Neuronal stem cell (in vitro differentiated cells): ENCODE measurements at regions not wholly inside any gene's neighbourhood (a gene's known extent, or its start where the extent isn't known, plus 50 kb on each side); places are given as distances from the start of the nearest gene placed in this dataset.
"Not testable (repeated sequence)": the region's sequence is repeated elsewhere in the genome, so short reads cannot be mapped to it uniquely, and the experiment has no call there.

Experiments used
- DNase-seq: peaks from one replicate; pipeline ENCODE4 v3.0.0-alpha.2; 2013; ENCODE audit warnings: low spot score
- H2AFZ ChIP-seq: one replicate; pipeline ENCODE4 v1.6.1; 2013; ENCODE audit warnings: mild to moderate bottlenecking, low read length, inconsistent platforms
- H2AK5ac ChIP-seq: 2 replicates; pipeline ENCODE4 v1.6.1; 2013; ENCODE audit warnings: low read depth, mild to moderate bottlenecking, inconsistent platforms, low read length, moderate library complexity, mixed read lengths
- H2BK120ac ChIP-seq: 2 replicates; pipeline ENCODE4 v1.6.1; 2013; ENCODE audit warnings: low read depth, mild to moderate bottlenecking, inconsistent platforms, low read length, moderate library complexity, mixed read lengths
- H2BK12ac ChIP-seq: one replicate; pipeline ENCODE4 v1.6.1; 2013; ENCODE audit warnings: low read length, inconsistent platforms
- H2BK15ac ChIP-seq: 2 replicates; pipeline ENCODE4 v1.6.1; 2013; ENCODE audit warnings: mild to moderate bottlenecking, low read length, inconsistent platforms, mixed read lengths
- H2BK5ac ChIP-seq: one replicate; pipeline ENCODE4 v1.6.1; 2013; ENCODE audit warnings: inconsistent platforms, mild to moderate bottlenecking, low read length, moderate library complexity
- H3K14ac ChIP-seq: one replicate; pipeline ENCODE4 v1.6.1; 2013; ENCODE audit warnings: low read length, inconsistent platforms
- H3K18ac ChIP-seq: 2 replicates; pipeline ENCODE4 v1.6.1; 2013; ENCODE audit warnings: low read length, inconsistent platforms
- H3K23ac ChIP-seq: 2 replicates; pipeline ENCODE4 v1.6.1; 2013; ENCODE audit warnings: low read depth, mild to moderate bottlenecking, mixed read lengths, low read length, inconsistent platforms; ENCODE audit not compliant: poor library complexity
- H3K27ac ChIP-seq: replicated peaks from 3 replicates; pipeline ENCODE4 v1.5.1; 2013; ENCODE audit warnings: low read length, inconsistent platforms
- H3K27me3 ChIP-seq, 3 experiments: 2 replicates each; pipeline ENCODE4 v1.6.1; 2013; ENCODE audit warnings: low read length in 3 of 3, mild to moderate bottlenecking in 2 of 3, inconsistent platforms in 1 of 3, low read depth in 1 of 3, mixed read lengths in 1 of 3, moderate library complexity in 1 of 3; ENCODE audit not compliant: control insufficient read depth in 3 of 3, insufficient read depth in 3 of 3
- H3K36me3 ChIP-seq, 2 donors: replicated peaks in 1 of 2; 2 replicates each; pipeline ENCODE4 v1.6.1; 2013; ENCODE audit warnings: low read length in 2 of 2; ENCODE audit not compliant: control insufficient read depth in 2 of 2, insufficient read depth in 2 of 2
- H3K4ac ChIP-seq: 2 replicates; pipeline ENCODE4 v1.6.1; 2013; ENCODE audit warnings: inconsistent platforms, mild to moderate bottlenecking, low read length, moderate library complexity
- H3K4me1 ChIP-seq, 2 donors: 1 replicate in 1 of 2; 2 replicates in 1 of 2; pipeline ENCODE4 v1.6.1; 2013; ENCODE audit warnings: low read length in 2 of 2, low read depth in 1 of 2; ENCODE audit not compliant: control insufficient read depth in 2 of 2, insufficient read depth in 1 of 2
- H3K4me2 ChIP-seq: one replicate; pipeline ENCODE4 v1.6.1; 2013; ENCODE audit warnings: mild to moderate bottlenecking, low read length, inconsistent platforms; ENCODE audit not compliant: insufficient read depth, poor library complexity, severe bottlenecking
- H3K4me3 ChIP-seq, 2 donors: 2 replicates each; pipeline ENCODE4 v1.5.1; 2013; ENCODE audit warnings: low read length in 2 of 2, mild to moderate bottlenecking in 2 of 2, inconsistent platforms in 1 of 2, moderate library complexity in 1 of 2
- H3K79me1 ChIP-seq: one replicate; pipeline ENCODE4 v1.6.1; 2013; ENCODE audit warnings: low read depth, mild to moderate bottlenecking, inconsistent platforms, low read length, moderate library complexity
- H3K9ac ChIP-seq: one replicate; pipeline ENCODE4 v1.6.1; 2013; ENCODE audit warnings: mild to moderate bottlenecking, low read depth, low read length, inconsistent platforms; ENCODE audit not compliant: poor library complexity
- H3K9me3 ChIP-seq, 2 donors: replicated peaks in 1 of 2; 2 replicates each; pipeline versions ENCODE3 to v1.6.1; 2013; ENCODE audit warnings: low read length in 2 of 2, mild to moderate bottlenecking in 2 of 2, inconsistent platforms in 1 of 2, low read depth in 1 of 2, mixed read lengths in 1 of 2, moderate library complexity in 1 of 2; ENCODE audit not compliant: control insufficient read depth in 2 of 2, insufficient read depth in 1 of 2
- H4K8ac ChIP-seq: one replicate; pipeline ENCODE4 v1.6.1; 2013; ENCODE audit warnings: low read depth, mild to moderate bottlenecking, inconsistent platforms, low read length, moderate library complexity
- H4K91ac ChIP-seq: one replicate; pipeline ENCODE4 v1.6.1; 2013; ENCODE audit warnings: low read length, low read depth, mild to moderate bottlenecking, inconsistent platforms; ENCODE audit not compliant: poor library complexity
- WGBS, 2 donors: extraction: QIAGEN DNeasy Blood & Tissue Kit; methylation state at CpG; one replicate each; pipeline ENCODE4 v1.1.7; 2013; ENCODE audit warnings: missing lambda C conversion rate in 2 of 2, mixed read lengths in 1 of 2; ENCODE audit not compliant: insufficient read length in 2 of 2, insufficient replicate concordance in 1 of 2; ENCODE audit errors: extremely low coverage in 2 of 2; 5-methylcytosine and 5-hydroxymethylcytosine counted together

DNA sequence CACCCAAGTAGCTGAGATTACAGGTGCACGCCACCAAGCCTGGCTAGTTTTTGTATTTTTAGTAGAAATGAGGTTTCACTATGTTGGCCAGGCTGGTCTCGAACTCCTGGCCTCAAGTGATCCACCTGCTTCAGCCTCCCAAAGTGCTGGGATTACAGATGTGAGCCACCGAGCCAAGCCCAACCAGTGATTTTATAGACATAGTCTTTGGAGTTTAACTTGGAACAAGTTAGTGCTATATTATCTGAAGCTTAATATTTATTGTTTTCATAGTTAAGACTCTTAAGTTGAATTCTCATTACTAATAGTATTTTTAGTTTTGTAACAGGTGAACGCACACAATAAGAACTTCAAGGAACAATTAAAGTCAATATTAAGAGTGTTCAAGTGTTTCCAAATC, 122.1 kb downstream of the SPAG6 start:
- not testable (repeated sequence) for H2AK5ac ChIP-seq, H2BK120ac ChIP-seq, H3K27ac ChIP-seq, H2BK5ac ChIP-seq, H2BK12ac ChIP-seq, H3K4me2 ChIP-seq, H3K4ac ChIP-seq, H3K79me1 ChIP-seq, DNase-seq, H4K91ac ChIP-seq, H2BK15ac ChIP-seq, H3K14ac ChIP-seq, H3K4me3 ChIP-seq, H2AFZ ChIP-seq, H3K23ac ChIP-seq, H3K9ac ChIP-seq, H3K36me3 ChIP-seq, H3K4me1 ChIP-seq, H3K9me3 ChIP-seq, H3K18ac ChIP-seq, H4K8ac ChIP-seq
- peaks cover 0 to 24% (median 0%) of the 10 kb centered on the region in 3 experiments for H3K27me3 ChIP-seq
- WGBS, 2 donors = no CpG with 5 or more reads among the region's 4 CpGs

DNA sequence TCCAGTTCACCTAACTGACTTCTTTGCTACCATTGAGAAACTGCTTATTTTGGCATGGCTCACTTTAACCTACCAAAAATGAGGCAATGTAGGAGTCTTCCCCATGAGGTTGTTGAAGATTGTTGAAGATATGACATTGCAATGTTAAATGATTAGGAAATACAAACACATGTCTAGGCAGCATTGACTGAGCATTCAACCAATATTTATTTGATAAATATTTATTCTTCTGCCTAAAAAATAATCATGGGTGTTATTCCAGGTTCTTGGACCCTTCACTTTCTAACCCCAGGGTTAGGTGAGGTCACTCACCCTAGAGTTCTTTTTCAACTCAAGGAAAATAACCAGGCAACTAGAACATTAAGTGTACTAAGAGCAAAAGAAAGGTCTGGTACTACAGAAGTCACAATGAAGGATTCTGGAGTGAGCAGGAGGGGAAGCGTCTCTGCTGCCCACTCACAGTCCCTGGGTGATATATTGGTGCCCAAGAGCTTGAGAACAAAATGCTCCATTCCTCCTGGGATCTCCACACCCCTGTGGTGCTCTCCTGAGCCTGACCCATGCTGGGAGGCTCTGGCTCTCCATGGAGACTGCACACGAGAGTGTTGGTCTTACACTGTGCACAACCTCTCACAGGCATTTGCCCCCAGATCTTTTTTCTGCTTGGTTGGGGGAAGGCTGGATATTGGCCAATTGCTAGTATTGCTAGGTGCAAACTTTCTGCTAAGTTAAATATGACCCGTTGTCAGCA, 123.4 kb downstream of the SPAG6 start:
- Histone ChIP-seq H3K18ac (no peak overlapping the region), H3K9ac (no peak overlapping the region), H3K4me3 (no peak overlapping the region), H2BK5ac (no peak overlapping the region), H3K4me2 (no peak overlapping the region), H2AK5ac (no peak overlapping the region), H3K27me3 (peaks cover 2 to 37% (median 7%) of the 10 kb centered on the region in 3 experiments), H3K27ac (no peak overlapping the region), H2AFZ (no peak overlapping the region), H3K79me1 (no peaks in the 10 kb centered on the region), H3K23ac (no peak overlapping the region), H3K4ac (no peak overlapping the region), H4K91ac (no peak overlapping the region), H3K14ac (no peak overlapping the region), H2BK15ac (no peak overlapping the region), H3K9me3 (peaks cover 0 to 2% of the 10 kb centered on the region in 2 donors), H4K8ac (no peak overlapping the region), H2BK12ac (no peak overlapping the region), H2BK120ac (no peak overlapping the region), H3K4me1 (peaks cover 0 to 8% of the 10 kb centered on the region in 2 donors), H3K36me3 (no peaks in the 10 kb centered on the region)
- WGBS, 2 donors = no CpG with 5 or more reads among the region's 3 CpGs
- no peak for DNase-seq

DNA sequence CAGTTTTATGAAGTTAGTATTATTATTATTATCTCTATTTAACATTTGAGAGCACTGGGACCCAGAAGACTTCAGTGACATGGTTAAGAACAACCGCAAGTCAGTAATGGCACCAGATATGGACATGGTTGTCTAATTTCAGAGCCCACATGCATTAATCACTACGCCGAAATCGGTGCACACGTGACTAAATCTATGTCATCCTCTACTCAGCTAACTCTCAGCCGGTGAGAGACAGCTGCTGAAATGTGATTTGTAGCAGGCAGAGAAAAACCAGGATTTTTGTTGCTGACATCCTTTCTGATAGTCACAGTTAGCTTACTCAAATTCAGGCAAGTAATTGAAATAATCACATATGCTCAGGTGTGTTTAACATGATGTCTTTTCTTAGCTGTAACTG, 127.7 kb downstream of the SPAG6 start:
- H3K27me3 ChIP-seq = peaks cover 4 to 80% (median 38%) of the 10 kb centered on the region in 3 experiments
- H2BK120ac ChIP-seq = no peak overlapping the region
- H3K4ac ChIP-seq = no peak overlapping the region
- H3K18ac ChIP-seq = no peak overlapping the region
- no peaks in the 10 kb centered on the region for H3K79me1 ChIP-seq
- H4K8ac ChIP-seq = no peak overlapping the region
- H3K9me3 ChIP-seq = peaks cover 2 to 10% of the 10 kb centered on the region in 2 donors
- H3K4me3 ChIP-seq = no peak overlapping the region
- H3K27ac ChIP-seq = no peak overlapping the region
- H2AK5ac ChIP-seq = no peak overlapping the region
- no peak overlapping the region for H2BK15ac ChIP-seq
- no peak overlapping the region for H3K4me2 ChIP-seq
- WGBS, 2 donors = no CpG with 5 or more reads among the region's 6 CpGs
- H2BK5ac ChIP-seq = no peak overlapping the region
- peaks cover 0 to 4% of the 10 kb centered on the region in 2 donors for H3K4me1 ChIP-seq
- no peaks in the 10 kb centered on the region for H3K36me3 ChIP-seq
- no peak overlapping the region for H3K14ac ChIP-seq
- H3K9ac ChIP-seq = no peak overlapping the region
- no peak overlapping the region for H4K91ac ChIP-seq
- no peak overlapping the region for H2AFZ ChIP-seq
- no peak for DNase-seq
- no peak overlapping the region for H2BK12ac ChIP-seq
- no peak overlapping the region for H3K23ac ChIP-seq

DNA sequence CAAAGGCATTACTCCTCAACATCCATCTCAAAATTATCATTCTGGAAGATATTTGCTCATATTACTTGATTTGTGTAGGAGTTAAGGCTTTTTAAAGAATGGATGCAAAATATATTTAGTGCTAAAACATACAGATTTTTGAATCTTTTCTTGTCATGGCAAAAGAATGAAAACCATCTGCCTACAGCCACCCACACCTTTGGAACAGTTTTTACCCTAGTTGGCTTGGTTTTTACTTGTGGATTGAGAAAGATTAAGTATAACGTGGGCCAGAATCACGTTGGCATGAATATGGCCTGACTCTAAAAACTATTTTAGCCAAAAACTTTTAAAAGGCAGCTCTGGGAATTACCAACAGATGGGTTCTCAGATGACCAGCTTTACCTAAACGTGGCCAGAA, 128.2 kb downstream of the SPAG6 start:
- Histone ChIP-seq H3K79me1 (no peaks in the 10 kb centered on the region), H3K4me1 (peaks cover 0 to 4% of the 10 kb centered on the region in 2 donors), H3K14ac (no peak overlapping the region), H3K9me3 (peaks cover 2 to 10% of the 10 kb centered on the region in 2 donors), H2AK5ac (no peak overlapping the region), H3K9ac (no peak overlapping the region), H2BK5ac (no peak overlapping the region), H2BK15ac (no peak overlapping the region), H3K36me3 (no peaks in the 10 kb centered on the region), H4K8ac (no peak overlapping the region), H3K4ac (no peak overlapping the region), H2BK120ac (no peak overlapping the region), H3K18ac (no peak overlapping the region), H3K23ac (no peak overlapping the region), H3K4me3 (no peak overlapping the region), H3K4me2 (no peak overlapping the region), H2BK12ac (no peak overlapping the region), H3K27ac (no peak overlapping the region), H3K27me3 (peaks cover 4 to 84% (median 41%) of the 10 kb centered on the region in 3 experiments), H4K91ac (no peak overlapping the region), H2AFZ (no peak overlapping the region)
- no peak for DNase-seq
- no CpG with 5 or more reads among the region's 3 CpGs for WGBS, 2 donors
